Hepatocyte (in vitro differentiated cells): ENCODE measurements at regions not wholly inside any gene's neighbourhood (a gene's known extent, or its start where the extent isn't known, plus 50 kb on each side); places are given as distances from the start of the nearest gene placed in this dataset.

Experiments
- EZH2 ChIP-seq: fragments of 200-600 bp; sonication (generic); IDR thresholded peaks from 2 replicates; pipeline ENCODE4 v1.6.1; 2016; ENCODE audit warnings: antibody characterized with exemption, mild to moderate bottlenecking, borderline replicate concordance
- TF ChIP-seq, protein P1 (sequence below): fragments of 200-600 bp; sonication (generic); IDR thresholded peaks from 2 replicates; pipeline ENCODE4 v1.5.1; 2016; ENCODE audit warnings: antibody characterized with exemption, mild to moderate bottlenecking; ENCODE audit not compliant: poor library complexity

DNA sequence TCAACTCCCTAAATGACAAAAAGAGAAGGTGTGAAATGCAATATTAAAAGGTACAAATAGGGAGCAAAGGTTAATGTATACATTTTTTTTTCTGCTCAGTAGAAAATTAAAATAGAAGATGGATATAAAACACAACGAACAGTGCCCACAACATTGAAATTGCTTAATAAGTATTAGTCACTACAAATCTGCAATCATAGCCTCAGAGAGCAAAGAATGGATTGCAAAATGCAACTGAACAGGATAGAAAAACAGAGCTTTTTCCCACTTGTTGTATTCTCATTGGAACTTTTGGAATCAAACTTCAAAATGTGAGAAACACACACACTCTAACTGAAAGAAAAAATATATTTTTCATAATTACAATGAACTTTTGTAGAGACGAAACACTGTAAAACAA, 552.2 kb upstream of the NCAM2 start:
- TF ChIP-seq, protein P1, sequence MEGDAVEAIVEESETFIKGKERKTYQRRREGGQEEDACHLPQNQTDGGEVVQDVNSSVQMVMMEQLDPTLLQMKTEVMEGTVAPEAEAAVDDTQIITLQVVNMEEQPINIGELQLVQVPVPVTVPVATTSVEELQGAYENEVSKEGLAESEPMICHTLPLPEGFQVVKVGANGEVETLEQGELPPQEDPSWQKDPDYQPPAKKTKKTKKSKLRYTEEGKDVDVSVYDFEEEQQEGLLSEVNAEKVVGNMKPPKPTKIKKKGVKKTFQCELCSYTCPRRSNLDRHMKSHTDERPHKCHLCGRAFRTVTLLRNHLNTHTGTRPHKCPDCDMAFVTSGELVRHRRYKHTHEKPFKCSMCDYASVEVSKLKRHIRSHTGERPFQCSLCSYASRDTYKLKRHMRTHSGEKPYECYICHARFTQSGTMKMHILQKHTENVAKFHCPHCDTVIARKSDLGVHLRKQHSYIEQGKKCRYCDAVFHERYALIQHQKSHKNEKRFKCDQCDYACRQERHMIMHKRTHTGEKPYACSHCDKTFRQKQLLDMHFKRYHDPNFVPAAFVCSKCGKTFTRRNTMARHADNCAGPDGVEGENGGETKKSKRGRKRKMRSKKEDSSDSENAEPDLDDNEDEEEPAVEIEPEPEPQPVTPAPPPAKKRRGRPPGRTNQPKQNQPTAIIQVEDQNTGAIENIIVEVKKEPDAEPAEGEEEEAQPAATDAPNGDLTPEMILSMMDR: no peak
- TF ChIP-seq EZH2: no peak
